ENCODE measurements at regions not wholly inside any gene's neighbourhood (a gene's known extent, or its start where the extent isn't known, plus 50 kb on each side); places are given as distances from the start of the nearest gene placed in this dataset.

- Mint-ChIP-seq H3K27ac (no peak overlapping the region), H3K27me3 (ENCODE audit: insufficient read depth, low read depth) (no peaks in the 10 kb centered on the region), H3K4me3 (no peak overlapping the region), H3K4me1 (peaks cover 11% of the 10 kb centered on the region), H3K9me3 (no peaks in the 10 kb centered on the region), H3K36me3 (no peaks in the 10 kb centered on the region)
- Histone ChIP-seq H3K36me3 (no peaks in the 10 kb centered on the region), H3K9me3 (ENCODE audit: low read depth) (no peaks in the 10 kb centered on the region), H3K4me3 (no peak overlapping the region), H3K79me2 (ENCODE audit: low read depth) (no peaks in the 10 kb centered on the region), H3K27ac (no peak overlapping the region), H2AFZ (replicated peaks) (no peak overlapping the region), H3F3A (ENCODE audit: low read depth) (no peaks in the 10 kb centered on the region), H3K9ac (no peak overlapping the region), H4K20me1 (ENCODE audit: low read depth) (no peaks in the 10 kb centered on the region), H3K4me2 (no peak overlapping the region), H3K4me1 (peaks cover 8% of the 10 kb centered on the region), H3K27me3 (no peaks in the 10 kb centered on the region)
- TF ChIP-seq EZH2 (IDR thresholded peaks at IDR 0.05) (no peak), CTCF (IDR thresholded peaks at IDR 0.05) (no peak), EZH2phosphoT487 (IDR thresholded peaks at IDR 0.05) (no peak)
- DNase-seq (ENCODE audit: low spot score) = no peak
Measured at GRCh38 chr2:57880967-57881366, 165.6 kb upstream of the VRK2 start.

- Histone ChIP-seq H3K4me1 (peaks cover 8% of the 10 kb centered on the region), H3K79me2 (ENCODE audit: low read depth) (no peaks in the 10 kb centered on the region), H3K27ac (no peak overlapping the region), H3K9me3 (ENCODE audit: low read depth) (no peaks in the 10 kb centered on the region), H3K9ac (no peak overlapping the region), H2AFZ (replicated peaks) (peak overlapping the region; percentile 37), H4K20me1 (ENCODE audit: low read depth) (no peaks in the 10 kb centered on the region), H3K4me3 (no peak overlapping the region), H3K36me3 (no peaks in the 10 kb centered on the region), H3K4me2 (no peak overlapping the region), H3F3A (ENCODE audit: low read depth) (no peaks in the 10 kb centered on the region), H3K27me3 (no peaks in the 10 kb centered on the region)
- no peak overlapping the region for H3K4me3 Mint-ChIP-seq
- H3K27me3 Mint-ChIP-seq (ENCODE audit: insufficient read depth, low read depth) = peaks cover 6% of the 10 kb centered on the region
- no peak for DNase-seq (ENCODE audit: low spot score)
- H3K36me3 Mint-ChIP-seq = no peaks in the 10 kb centered on the region
- no peak overlapping the region for H3K27ac Mint-ChIP-seq
- peaks cover 11% of the 10 kb centered on the region for H3K4me1 Mint-ChIP-seq
- no peaks in the 10 kb centered on the region for H3K9me3 Mint-ChIP-seq
- TF ChIP-seq EZH2phosphoT487 (IDR thresholded peaks at IDR 0.05) (no peak), CTCF (IDR thresholded peaks at IDR 0.05) (no peak), EZH2 (IDR thresholded peaks at IDR 0.05) (no peak)
Measured at GRCh38 chr2:57881998-57882888, 164.4 kb upstream of the VRK2 start.

- Mint-ChIP-seq H3K9me3 (no peaks in the 10 kb centered on the region), H3K36me3 (no peaks in the 10 kb centered on the region), H3K4me3 (no peak overlapping the region), H3K4me1 (peaks cover 6% of the 10 kb centered on the region), H3K27me3 (ENCODE audit: insufficient read depth, low read depth) (peaks cover 6% of the 10 kb centered on the region), H3K27ac (no peak overlapping the region)
- Histone ChIP-seq H3F3A (ENCODE audit: low read depth) (no peaks in the 10 kb centered on the region), H3K9me3 (ENCODE audit: low read depth) (no peaks in the 10 kb centered on the region), H3K4me2 (no peak overlapping the region), H3K9ac (no peak overlapping the region), H3K4me3 (no peak overlapping the region), H3K4me1 (peaks cover 5% of the 10 kb centered on the region), H4K20me1 (ENCODE audit: low read depth) (no peaks in the 10 kb centered on the region), H2AFZ (replicated peaks) (no peak overlapping the region), H3K79me2 (ENCODE audit: low read depth) (no peaks in the 10 kb centered on the region), H3K27me3 (no peaks in the 10 kb centered on the region), H3K27ac (no peak overlapping the region), H3K36me3 (no peaks in the 10 kb centered on the region)
- TF ChIP-seq EZH2phosphoT487 (IDR thresholded peaks at IDR 0.05) (no peak), CTCF (IDR thresholded peaks at IDR 0.05) (no peak)
- DNase-seq (ENCODE audit: low spot score) = no peak
Measured at GRCh38 chr2:57882895-57883515, 163.6 kb upstream of the VRK2 start.
